Suprapubic skin (tissue), 3 donors: ENCODE measurements at regions not wholly inside any gene's neighbourhood (a gene's known extent, or its start where the extent isn't known, plus 50 kb on each side); places are given as distances from the start of the nearest gene placed in this dataset.

Experiments
- CTCF ChIP-seq, 2 donors: fragments of 200-600 bp in 1 of 2; fragments of 450-650 bp in 1 of 2; sonication (generic) in 1 of 2; IDR thresholded peaks; one replicate each; pipeline ENCODE4 v1.5.1; 2016 to 2019; ENCODE audit warnings: antibody characterized with exemption in 2 of 2, mild to moderate bottlenecking in 1 of 2, moderate library complexity in 1 of 2
- POLR2A ChIP-seq, 2 donors: fragments of 450-650 bp; IDR thresholded peaks; one replicate each; pipeline ENCODE4 v1.6.1; 2017; ENCODE audit warnings: antibody characterized with exemption in 2 of 2, mild to moderate bottlenecking in 2 of 2, moderate library complexity in 2 of 2

DNA sequence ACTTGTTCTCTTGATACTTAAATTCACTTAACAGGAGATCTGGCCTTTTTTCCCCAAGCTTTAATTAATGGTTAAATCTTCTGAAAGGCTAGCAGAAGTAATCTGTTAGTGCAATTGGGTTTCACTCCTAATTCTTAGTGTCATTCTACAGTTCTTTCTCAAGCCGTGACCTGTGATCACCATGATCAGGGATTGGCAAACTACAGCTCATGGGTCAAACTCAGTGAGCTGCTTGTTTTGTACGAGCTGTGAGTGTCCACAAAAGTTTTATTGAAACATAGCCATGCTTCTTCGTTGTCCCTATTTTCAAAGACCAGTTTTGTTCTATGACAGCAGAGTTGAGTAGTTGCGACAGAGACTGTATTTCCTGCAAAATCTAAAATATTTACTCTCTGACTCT, 109.4 kb upstream of the KCNJ15 start:
- TF ChIP-seq CTCF (IDR thresholded peaks at IDR 0.05) (no peak), POLR2A (IDR thresholded peaks at IDR 0.05) (no peak)
